HG03460 (cell line): ENCODE measurements at regions not wholly inside any gene's neighbourhood (a gene's known extent, or its start where the extent isn't known, plus 50 kb on each side); places are given as distances from the start of the nearest gene placed in this dataset.

ENCODE experiments used
- ATAC-seq: cut with Tn5 transposase; IDR thresholded peaks from one replicate; pipeline ENCODE4 v1.9.1; 2021; ENCODE audit not compliant: unreplicated experiment

GRCh38 chr1:219281831-219282230 is 108.2 kb downstream of the LYPLAL1 start:
- no peak for ATAC-seq

- ATAC-seq, result no peak
Observed at GRCh38 chr1:219279017-219279770, 105.5 kb downstream of the LYPLAL1 start.

DNA sequence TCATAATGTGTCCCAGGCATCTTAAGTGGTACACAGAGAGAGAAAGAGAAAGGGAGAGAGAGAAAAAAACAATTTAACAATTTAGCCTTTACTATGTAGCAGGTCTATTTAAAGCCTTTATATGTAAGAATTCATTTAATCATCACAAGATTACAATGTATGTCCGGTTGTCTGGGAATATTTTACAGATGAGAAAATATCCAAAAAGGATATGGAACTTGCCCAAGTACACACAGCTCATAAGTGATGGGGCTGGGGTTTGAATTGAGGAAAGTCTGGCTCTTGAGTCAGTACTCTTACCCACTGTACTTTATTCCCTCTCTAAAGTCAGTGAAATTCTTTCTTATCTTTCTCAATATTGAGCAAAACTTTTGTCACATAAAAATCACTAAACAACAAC is 104.6 kb downstream of the LYPLAL1 start:
- ATAC-seq, result no peak

- no peak for ATAC-seq
Observed at GRCh38 chr1:219277304-219278105, 103.8 kb downstream of the LYPLAL1 start.

- ATAC-seq, result no peak
Observed at GRCh38 chr1:219276049-219276738, 102.5 kb downstream of the LYPLAL1 start.

GRCh38 chr1:219273088-219273686 is 99.5 kb downstream of the LYPLAL1 start:
- ATAC-seq, result no peak

DNA sequence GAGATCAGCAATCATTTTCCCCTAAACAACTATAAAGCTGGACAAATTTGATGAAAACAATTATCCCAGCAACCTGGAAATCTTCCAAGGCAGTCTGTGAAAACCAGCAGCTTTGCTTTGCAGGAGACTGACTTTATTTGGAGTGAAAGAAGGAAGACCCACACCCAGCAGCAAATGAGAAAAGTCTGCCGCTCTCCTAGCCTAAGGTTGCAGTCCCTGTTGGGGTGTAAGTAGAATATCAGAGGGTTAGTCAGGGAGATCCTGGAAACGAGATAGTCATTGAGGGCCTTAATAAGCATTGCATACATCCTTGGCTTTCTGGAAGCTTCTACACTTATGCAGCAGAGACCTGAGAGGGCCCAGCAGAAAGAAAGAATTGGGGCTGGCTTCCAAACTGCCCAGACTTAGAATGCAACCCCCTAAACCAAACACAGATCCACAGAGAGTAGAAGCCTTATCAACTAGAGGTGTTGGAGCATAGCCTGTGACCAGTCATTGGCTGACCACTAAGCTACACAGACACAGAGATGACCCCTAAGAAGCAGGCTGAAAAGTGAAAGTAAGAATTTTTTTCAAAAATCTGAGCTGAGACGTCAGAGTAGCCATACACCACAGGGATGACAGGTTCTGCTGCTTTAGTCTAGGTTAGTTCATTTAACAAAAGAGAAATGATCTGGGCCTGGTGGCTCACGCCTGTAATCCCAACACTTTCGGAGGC is 98.3 kb downstream of the LYPLAL1 start:
- no peak for ATAC-seq

DNA sequence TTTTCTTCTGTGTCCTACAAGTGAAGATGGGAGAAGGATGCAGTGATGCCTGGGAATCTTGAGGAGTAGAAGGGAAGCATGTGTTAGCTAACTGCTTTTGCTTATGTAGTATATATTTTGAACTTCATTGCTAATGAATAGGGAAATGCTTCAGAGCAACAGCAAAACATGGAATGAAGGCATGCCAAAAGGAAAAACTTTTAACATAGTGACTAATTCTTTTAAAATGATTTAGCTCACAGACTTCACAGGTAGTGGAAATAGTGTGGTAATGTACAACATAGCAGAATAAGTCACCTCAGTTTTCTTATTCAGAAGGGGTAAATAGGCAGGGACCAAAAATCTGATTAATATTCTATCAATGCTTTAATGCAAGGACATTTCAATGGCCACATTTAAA is 95.5 kb downstream of the LYPLAL1 start:
- no peak for ATAC-seq

- no peak for ATAC-seq
Observed at GRCh38 chr1:219266524-219266923, 92.8 kb downstream of the LYPLAL1 start.

GRCh38 chr1:219265026-219265515 is 91.4 kb downstream of the LYPLAL1 start:
- ATAC-seq, result no peak

DNA sequence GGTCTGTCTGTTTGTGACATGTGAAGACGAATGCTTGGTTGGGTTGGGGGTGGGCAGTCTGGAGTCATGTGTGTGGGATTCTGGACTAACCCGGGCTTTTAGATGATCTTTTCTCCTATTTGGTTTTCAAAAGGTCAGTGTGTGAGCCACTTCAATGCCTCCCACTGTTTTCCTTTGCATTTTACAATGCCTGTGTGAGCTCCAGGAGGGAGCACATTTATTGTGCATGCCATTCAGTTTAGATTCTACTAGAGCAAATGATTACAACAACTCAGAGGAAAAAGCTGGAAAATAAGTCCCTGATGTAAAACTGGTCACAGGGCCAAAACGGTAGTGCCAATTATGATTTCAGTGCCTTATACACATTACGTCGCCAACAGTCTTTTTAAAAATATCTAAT is 90.9 kb downstream of the LYPLAL1 start:
- no peak for ATAC-seq
